PFSK-1 (cell line): ENCODE measurements at regions not wholly inside any gene's neighbourhood (a gene's known extent, or its start where the extent isn't known, plus 50 kb on each side); places are given as distances from the start of the nearest gene placed in this dataset.

Source experiments
- POLR2AphosphoS5 ChIP-seq: IDR thresholded peaks from 2 replicates; pipeline ENCODE4 v1.6.1; 2012; ENCODE audit warnings: low read depth, mild to moderate bottlenecking, control low read depth, low read length, moderate library complexity
- REST ChIP-seq, 2 experiments: IDR thresholded peaks; 2 replicates each; pipeline versions ENCODE4 v1.6.1 to v1.8.0; 2011 to 2012; ENCODE audit warnings: low read depth in 2 of 2, low read length in 2 of 2, control low read depth in 1 of 2, inconsistent platforms in 1 of 2, mild to moderate bottlenecking in 1 of 2, moderate library complexity in 1 of 2; ENCODE audit not compliant: insufficient read depth in 1 of 2
- SIN3A ChIP-seq: IDR thresholded peaks from 2 replicates; pipeline ENCODE4 v1.6.1; 2012; ENCODE audit warnings: mild to moderate bottlenecking, low read length, moderate library complexity, borderline replicate concordance; ENCODE audit not compliant: insufficient read depth

- no peak for TF ChIP-seq POLR2AphosphoS5
- no peak for TF ChIP-seq REST (IDR thresholded peaks at IDR 0.05; ENCODE audit: insufficient read depth in 1 of 2, low read depth in 2 of 2, low read length in 2 of 2)
- TF ChIP-seq SIN3A, result no peak
Measured at GRCh38 chr4:180951312-180951711, 1291.9 kb upstream of the TENM3 start.
